Kidney (tissue), 13 donors: ENCODE measurements at regions not wholly inside any gene's neighbourhood (a gene's known extent, or its start where the extent isn't known, plus 50 kb on each side); places are given as distances from the start of the nearest gene placed in this dataset.
A peak's percentile ranks its signal among the peaks of the same experiment; 100 is the strongest.

Experiments
- DNase-seq, 5 donors: peaks; one replicate each; pipeline ENCODE4 v3.0.0-alpha.2; 2013 to 2020
- FAIRE-seq: peaks from 2 replicates; lab custom pipeline; 2012; peaks lifted over from hg19 to GRCh38; lab: Jason Lieb, UNC
- H3K27ac ChIP-seq, 2 donors: one replicate each; pipeline ENCODE4 v1.7.0; 2013; ENCODE audit warnings: low read depth in 2 of 2, low read length in 2 of 2, inconsistent platforms in 1 of 2
- H3K27me3 ChIP-seq: one replicate; pipeline ENCODE4 v1.7.1; 2013; ENCODE audit warnings: low read length, inconsistent platforms; ENCODE audit not compliant: control insufficient read depth, insufficient read depth
- H3K36me3 ChIP-seq, 3 donors: one replicate each; pipeline versions ENCODE4 v1.7.0 to v1.7.1; 2013; ENCODE audit warnings: low read length in 3 of 3, control low read depth in 1 of 3, inconsistent platforms in 1 of 3; ENCODE audit not compliant: insufficient read depth in 3 of 3, control insufficient read depth in 2 of 3
- H3K4me1 ChIP-seq, 3 donors: one replicate each; pipeline versions ENCODE4 v1.7.0 to v1.7.1; 2013; ENCODE audit warnings: low read length in 3 of 3, inconsistent platforms in 1 of 3, low read depth in 1 of 3; ENCODE audit not compliant: control insufficient read depth in 2 of 3, insufficient read depth in 2 of 3
- H3K4me3 ChIP-seq, 3 donors: one replicate each; pipeline versions ENCODE4 v1.7.0 to v1.8.1; 2013; ENCODE audit warnings: low read length in 3 of 3, control low read depth in 1 of 3, inconsistent platforms in 1 of 3
- H3K9ac ChIP-seq, 3 donors: one replicate each; pipeline versions ENCODE4 v1.7.0 to v1.7.1; 2013; ENCODE audit warnings: low read length in 3 of 3, control low read depth in 1 of 3, inconsistent platforms in 1 of 3
- H3K9me3 ChIP-seq, 3 donors: one replicate each; pipeline versions ENCODE4 v1.7.0 to v1.7.1; 2013; ENCODE audit warnings: low read length in 3 of 3, control low read depth in 1 of 3, inconsistent platforms in 1 of 3; ENCODE audit not compliant: control insufficient read depth in 2 of 3, insufficient read depth in 1 of 3
- CTCF ChIP-seq: IDR thresholded peaks from 3 replicates; pipeline ENCODE4 v1.5.1; 2012; ENCODE audit warnings: mild to moderate bottlenecking, moderate library complexity, borderline replicate concordance; ENCODE audit not compliant: insufficient read depth; ENCODE audit errors: extremely low read depth
- intact Hi-C: fragments of 100-400 bp; cut with DNase I; formaldehyde crosslinking; loops from one replicate; pipeline ENCODE4 v1.11.1; 2022
- donor health status: control.
- donor health status: control.
- donor health status: control.
- donor health status: control.
- donor health status: control.
- donor health status: DM: yes; HTN: yes; CAD: no.
- donor health status: Normal renal cell carcinoma (clear cell type).

GRCh38 chr22:48240935-48241230 lies 1478.4 kb downstream of the TBC1D22A start:
- Histone ChIP-seq H3K36me3 (no peaks in the 10 kb centered on the region), H3K9ac (no peak overlapping the region), H3K9me3 (no peaks in the 10 kb centered on the region), H3K4me3 (no peak overlapping the region), H3K27me3 (no peaks in the 10 kb centered on the region), H3K27ac (no peak overlapping the region), H3K4me1 (no peaks in the 10 kb centered on the region)
- intact Hi-C loops: no loop called here
- TF ChIP-seq CTCF: no peak
- DNase-seq (no peak), FAIRE-seq (no peak)

GRCh38 chr22:48240148-48240934 lies 1477.9 kb downstream of the TBC1D22A start:
- no peak overlapping the region for H3K27ac ChIP-seq
- no peaks in the 10 kb centered on the region for H3K27me3 ChIP-seq
- intact Hi-C loops: no loop called here
- no peak for DNase-seq
- H3K4me1 ChIP-seq: no peaks in the 10 kb centered on the region
- no peak overlapping the region for H3K9ac ChIP-seq
- H3K4me3 ChIP-seq: no peak overlapping the region
- no peaks in the 10 kb centered on the region for H3K36me3 ChIP-seq
- H3K9me3 ChIP-seq: no peaks in the 10 kb centered on the region
- no peak for FAIRE-seq
- no peak for TF ChIP-seq CTCF

GRCh38 chr22:48239461-48240147 lies 1477.2 kb downstream of the TBC1D22A start:
- no peak for TF ChIP-seq CTCF
- FAIRE-seq (no peak), DNase-seq (peak in 1 of 5 donors; percentile 16)
- intact Hi-C loops: no loop called here
- no peaks in the 10 kb centered on the region for H3K4me1 ChIP-seq
- H3K4me3 ChIP-seq: no peak overlapping the region
- no peaks in the 10 kb centered on the region for H3K36me3 ChIP-seq
- H3K9me3 ChIP-seq: no peaks in the 10 kb centered on the region
- no peak overlapping the region for H3K9ac ChIP-seq
- H3K27me3 ChIP-seq: no peaks in the 10 kb centered on the region
- H3K27ac ChIP-seq: no peak overlapping the region
